ENCODE measurements at regions not wholly inside any gene's neighbourhood (a gene's known extent, or its start where the extent isn't known, plus 50 kb on each side); places are given as distances from the start of the nearest gene placed in this dataset.

DNA sequence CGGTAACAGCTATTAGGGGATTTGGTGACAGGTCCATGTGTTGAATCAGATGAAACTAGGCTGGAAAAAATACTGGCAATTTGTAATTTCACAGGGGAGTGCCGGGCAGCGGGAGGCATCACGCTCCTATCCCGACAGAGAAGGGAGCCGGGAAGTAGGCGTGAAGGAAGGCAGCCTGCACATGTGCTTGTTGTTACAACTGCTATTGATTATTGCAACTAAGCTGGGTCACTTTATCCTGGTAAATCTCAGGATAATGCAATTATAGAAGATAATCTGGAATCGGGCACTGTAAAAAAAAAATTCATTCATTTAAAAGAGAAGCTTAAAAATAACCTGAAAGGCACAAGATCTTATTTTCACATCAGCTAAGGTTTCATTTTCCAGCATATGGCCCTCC is 180.6 kb downstream of the FOXL1 start:
- TF ChIP-seq, protein P1, sequence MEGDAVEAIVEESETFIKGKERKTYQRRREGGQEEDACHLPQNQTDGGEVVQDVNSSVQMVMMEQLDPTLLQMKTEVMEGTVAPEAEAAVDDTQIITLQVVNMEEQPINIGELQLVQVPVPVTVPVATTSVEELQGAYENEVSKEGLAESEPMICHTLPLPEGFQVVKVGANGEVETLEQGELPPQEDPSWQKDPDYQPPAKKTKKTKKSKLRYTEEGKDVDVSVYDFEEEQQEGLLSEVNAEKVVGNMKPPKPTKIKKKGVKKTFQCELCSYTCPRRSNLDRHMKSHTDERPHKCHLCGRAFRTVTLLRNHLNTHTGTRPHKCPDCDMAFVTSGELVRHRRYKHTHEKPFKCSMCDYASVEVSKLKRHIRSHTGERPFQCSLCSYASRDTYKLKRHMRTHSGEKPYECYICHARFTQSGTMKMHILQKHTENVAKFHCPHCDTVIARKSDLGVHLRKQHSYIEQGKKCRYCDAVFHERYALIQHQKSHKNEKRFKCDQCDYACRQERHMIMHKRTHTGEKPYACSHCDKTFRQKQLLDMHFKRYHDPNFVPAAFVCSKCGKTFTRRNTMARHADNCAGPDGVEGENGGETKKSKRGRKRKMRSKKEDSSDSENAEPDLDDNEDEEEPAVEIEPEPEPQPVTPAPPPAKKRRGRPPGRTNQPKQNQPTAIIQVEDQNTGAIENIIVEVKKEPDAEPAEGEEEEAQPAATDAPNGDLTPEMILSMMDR (conservative IDR thresholded peaks at IDR 0.05; ENCODE audit: low read length): no peak
- no peak for TF ChIP-seq EZH2phosphoT487 (IDR thresholded peaks at IDR 0.05; ENCODE audit: borderline replicate concordance, low read depth, low read length)

Data from OCI-LY7 (cell line).